IMR-90 (cell line): ENCODE measurements at regions not wholly inside any gene's neighbourhood (a gene's known extent, or its start where the extent isn't known, plus 50 kb on each side); places are given as distances from the start of the nearest gene placed in this dataset.
"Not testable (repeated sequence)": the region's sequence is repeated elsewhere in the genome, so short reads cannot be mapped to it uniquely, and the experiment has no call there.

Experiments used
- MAFK ChIP-seq: IDR thresholded peaks from 2 replicates; pipeline ENCODE4 v1.6.1; 2012; ENCODE audit warnings: low read depth, low read length, improper control_type of control experiment
- MXI1 ChIP-seq: IDR thresholded peaks from 2 replicates; pipeline ENCODE4 v1.6.1; 2012; ENCODE audit warnings: low read depth, mild to moderate bottlenecking, low read length, moderate library complexity, borderline replicate concordance
- POLR2A ChIP-seq: IDR thresholded peaks from 2 replicates; pipeline ENCODE4 v1.6.1; 2012; ENCODE audit warnings: mild to moderate bottlenecking, low read depth, low read length
- RAD21 ChIP-seq: IDR thresholded peaks from 2 replicates; pipeline ENCODE4 v1.6.1; 2012; ENCODE audit warnings: low read length, improper control_type of control experiment
- TF ChIP-seq, protein P1 (sequence below): conservative IDR thresholded peaks from 2 replicates; pipeline ENCODE4 v1.5.1; 2012; ENCODE audit warnings: mild to moderate bottlenecking, low read depth, low read length, improper control_type of control experiment

GRCh38 chr6:1212138-1212537 lies 99.8 kb upstream of the FOXQ1 start:
- TF ChIP-seq, protein P1, sequence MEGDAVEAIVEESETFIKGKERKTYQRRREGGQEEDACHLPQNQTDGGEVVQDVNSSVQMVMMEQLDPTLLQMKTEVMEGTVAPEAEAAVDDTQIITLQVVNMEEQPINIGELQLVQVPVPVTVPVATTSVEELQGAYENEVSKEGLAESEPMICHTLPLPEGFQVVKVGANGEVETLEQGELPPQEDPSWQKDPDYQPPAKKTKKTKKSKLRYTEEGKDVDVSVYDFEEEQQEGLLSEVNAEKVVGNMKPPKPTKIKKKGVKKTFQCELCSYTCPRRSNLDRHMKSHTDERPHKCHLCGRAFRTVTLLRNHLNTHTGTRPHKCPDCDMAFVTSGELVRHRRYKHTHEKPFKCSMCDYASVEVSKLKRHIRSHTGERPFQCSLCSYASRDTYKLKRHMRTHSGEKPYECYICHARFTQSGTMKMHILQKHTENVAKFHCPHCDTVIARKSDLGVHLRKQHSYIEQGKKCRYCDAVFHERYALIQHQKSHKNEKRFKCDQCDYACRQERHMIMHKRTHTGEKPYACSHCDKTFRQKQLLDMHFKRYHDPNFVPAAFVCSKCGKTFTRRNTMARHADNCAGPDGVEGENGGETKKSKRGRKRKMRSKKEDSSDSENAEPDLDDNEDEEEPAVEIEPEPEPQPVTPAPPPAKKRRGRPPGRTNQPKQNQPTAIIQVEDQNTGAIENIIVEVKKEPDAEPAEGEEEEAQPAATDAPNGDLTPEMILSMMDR: not testable (repeated sequence)
- not testable (repeated sequence) for TF ChIP-seq MAFK, MXI1, RAD21, POLR2A
